Activated B cell treated with CpG ODN at 0.5 μM for 24 hours (primary cell): ENCODE measurements at regions not wholly inside any gene's neighbourhood (a gene's known extent, or its start where the extent isn't known, plus 50 kb on each side); places are given as distances from the start of the nearest gene placed in this dataset.

Experiments used
- ATAC-seq: fragments of 200-7000 bp; cut with Tn5 transposase; one replicate; pipeline ENCODE4 v1.10.0; 2021; ENCODE audit warnings: low read depth, mild to moderate bottlenecking, moderate library complexity
- CTCF ChIA-PET: fragments of 350-600 bp; sonication (Branson Sonifier 250); formaldehyde crosslinking; loops from one replicate; lab custom pipeline; 2021; ENCODE audit warnings: antibody characterized with exemption; lab: Charles Lee
- POLR2A ChIA-PET: fragments of 350-600 bp; sonication (Branson Sonifier 250); formaldehyde crosslinking; loops from one replicate; lab custom pipeline; 2021; ENCODE audit warnings: antibody characterized with exemption; lab: Charles Lee
- DNase-seq: peaks from one replicate; pipeline ENCODE4 v3.0.0; 2022
- H3K27ac Mint-ChIP-seq: one replicate; pipeline ENCODE4 v1.8.0; 2020; ENCODE audit warnings: mixed read lengths
- H3K27me3 Mint-ChIP-seq: one replicate; pipeline ENCODE4 v1.8.0; 2021; ENCODE audit warnings: mixed read lengths
- H3K36me3 Mint-ChIP-seq: one replicate; pipeline ENCODE4 v1.8.0; 2021; ENCODE audit warnings: low read depth, mixed read lengths
- H3K4me1 Mint-ChIP-seq: one replicate; pipeline ENCODE4 v1.8.0; 2021; ENCODE audit warnings: mixed read lengths
- H3K4me3 Mint-ChIP-seq: one replicate; pipeline ENCODE4 v1.8.0; 2020; ENCODE audit warnings: mild to moderate bottlenecking, mixed read lengths
- H3K9me3 Mint-ChIP-seq: one replicate; pipeline ENCODE4 v1.8.0; 2020; ENCODE audit warnings: mixed read lengths
- CTCF ChIP-seq: fragments of 200-600 bp; IDR thresholded peaks from one replicate; pipeline ENCODE4 v1.8.0; 2022; ENCODE audit warnings: antibody characterized with exemption, mild to moderate bottlenecking
- intact Hi-C: fragments of 100-400 bp; cut with micrococcal nuclease; formaldehyde crosslinking; loops from one replicate; pipeline ENCODE4 v1.15.1; 2024

DNA sequence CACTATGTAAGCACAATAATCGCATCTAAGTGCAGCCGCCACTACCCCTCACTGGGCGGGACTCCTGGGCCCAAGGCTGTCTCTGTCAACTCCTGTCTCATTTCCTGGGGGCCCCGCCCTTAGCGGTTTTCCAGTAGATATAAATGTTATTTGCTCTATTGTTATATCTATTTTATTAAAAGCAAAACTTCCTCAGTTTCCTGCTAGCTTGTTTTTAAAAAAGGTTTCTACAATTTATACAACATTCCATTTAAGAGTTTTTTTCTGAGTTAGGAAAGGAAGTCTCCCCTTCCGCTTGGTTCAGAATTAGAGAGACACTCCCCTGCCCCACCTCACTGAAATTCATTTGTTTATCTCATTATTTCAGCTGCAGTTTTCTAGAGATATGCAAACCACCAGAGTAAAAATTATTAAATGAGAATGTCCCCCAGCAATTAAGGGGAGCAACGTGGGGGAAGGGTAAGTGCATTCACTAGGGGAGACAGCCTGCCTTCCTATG is 82.7 kb downstream of the RAMP3 start:
- Mint-ChIP-seq H3K36me3 (no peaks in the 10 kb centered on the region), H3K27ac (no peak overlapping the region), H3K4me3 (no peak overlapping the region), H3K27me3 (peaks cover 14% of the 10 kb centered on the region), H3K4me1 (no peaks in the 10 kb centered on the region), H3K9me3 (no peaks in the 10 kb centered on the region)
- intact Hi-C loops = no loop called here
- no peak for ATAC-seq
- no peak for DNase-seq
- ChIA-PET POLR2A (no interaction called here), CTCF (no interaction called here)
- no peak for TF ChIP-seq CTCF

GRCh38 chr7:45240926-45241325 is 83.3 kb downstream of the RAMP3 start:
- Mint-ChIP-seq H3K27me3 (peaks cover 17% of the 10 kb centered on the region), H3K36me3 (no peaks in the 10 kb centered on the region), H3K4me1 (no peaks in the 10 kb centered on the region), H3K27ac (no peak overlapping the region), H3K4me3 (no peak overlapping the region), H3K9me3 (no peaks in the 10 kb centered on the region)
- no peak for TF ChIP-seq CTCF
- DNase-seq (no peak), ATAC-seq (no peak)
- intact Hi-C loops = no loop called here
- CTCF ChIA-PET = no interaction called here
- POLR2A ChIA-PET = no interaction called here

- no peaks in the 10 kb centered on the region for H3K9me3 Mint-ChIP-seq
- DNase-seq (no peak), ATAC-seq (no peak)
- CTCF ChIA-PET = no interaction called here
- TF ChIP-seq CTCF = no peak
- no peaks in the 10 kb centered on the region for H3K4me1 Mint-ChIP-seq
- intact Hi-C loops = no loop called here
- no peaks in the 10 kb centered on the region for H3K36me3 Mint-ChIP-seq
- H3K27ac Mint-ChIP-seq = no peak overlapping the region
- H3K4me3 Mint-ChIP-seq = no peak overlapping the region
- H3K27me3 Mint-ChIP-seq = peaks cover 21% of the 10 kb centered on the region
- POLR2A ChIA-PET = no interaction called here
Measured at GRCh38 chr7:45241339-45242109, 83.9 kb downstream of the RAMP3 start.

- H3K36me3 Mint-ChIP-seq = no peaks in the 10 kb centered on the region
- POLR2A ChIA-PET = no interaction called here
- peaks cover under 1% of the 10 kb centered on the region for H3K9me3 Mint-ChIP-seq
- CTCF ChIA-PET = no interaction called here
- H3K27me3 Mint-ChIP-seq = peaks cover 21% of the 10 kb centered on the region
- ATAC-seq (no peak), DNase-seq (no peak)
- TF ChIP-seq CTCF = no peak
- no peaks in the 10 kb centered on the region for H3K4me1 Mint-ChIP-seq
- H3K27ac Mint-ChIP-seq = no peak overlapping the region
- intact Hi-C loops = no loop called here
- no peak overlapping the region for H3K4me3 Mint-ChIP-seq
Measured at GRCh38 chr7:45242261-45242660, 84.7 kb downstream of the RAMP3 start.

DNA sequence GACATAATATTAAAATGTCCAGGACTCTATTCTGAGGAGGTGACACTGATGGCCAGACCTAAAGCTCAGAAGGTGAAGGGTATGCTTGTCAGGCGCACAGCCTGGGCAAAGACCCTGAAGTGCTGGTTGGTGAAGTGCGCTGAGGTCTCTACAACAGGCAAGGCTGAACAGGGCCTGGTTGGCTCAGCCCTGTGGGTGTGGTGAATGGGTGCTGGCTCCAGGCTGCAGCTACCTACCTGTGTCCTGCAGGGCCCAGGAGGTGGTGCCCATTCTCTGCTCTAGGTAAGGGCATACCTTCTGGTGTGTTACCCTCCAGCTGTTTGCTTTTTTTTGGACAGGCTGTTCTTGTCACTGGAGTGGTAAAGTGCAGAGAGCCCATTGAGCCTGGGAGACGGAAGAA is 85.1 kb downstream of the RAMP3 start:
- Mint-ChIP-seq H3K27ac (no peak overlapping the region), H3K4me1 (no peaks in the 10 kb centered on the region), H3K9me3 (peaks cover 3% of the 10 kb centered on the region), H3K4me3 (no peak overlapping the region), H3K27me3 (peaks cover 26% of the 10 kb centered on the region), H3K36me3 (no peaks in the 10 kb centered on the region)
- intact Hi-C loops = no loop called here
- DNase-seq (no peak), ATAC-seq (no peak)
- TF ChIP-seq CTCF = no peak
- ChIA-PET CTCF (no interaction called here), POLR2A (no interaction called here)
